ENCODE measurements at regions not wholly inside any gene's neighbourhood (a gene's known extent, or its start where the extent isn't known, plus 50 kb on each side); places are given as distances from the start of the nearest gene placed in this dataset.

GRCh38 chr4:29175291-29175690 is 1544.9 kb upstream of the PCDH7 start:
- TF ChIP-seq NFRKB (IDR thresholded peaks at IDR 0.05) (no peak), FOXA1 (IDR thresholded peaks at IDR 0.05) (no peak), TARDBP (IDR thresholded peaks at IDR 0.05) (no peak), L3MBTL2 (conservative IDR thresholded peaks at IDR 0.05) (no peak), ELF4 (IDR thresholded peaks at IDR 0.05) (no peak), SP1 (IDR thresholded peaks at IDR 0.05) (no peak), FOXM1 (IDR thresholded peaks at IDR 0.05; ENCODE audit: borderline replicate concordance) (no peak), BHLHE40 (IDR thresholded peaks at IDR 0.05; ENCODE audit: borderline replicate concordance) (no peak), SUZ12 (IDR thresholded peaks at IDR 0.05) (no peak), FOXK2 (IDR thresholded peaks at IDR 0.05) (no peak), ZNF384 (IDR thresholded peaks at IDR 0.05) (no peak), HDGF (IDR thresholded peaks at IDR 0.05; ENCODE audit: borderline replicate concordance) (no peak)
- TF ChIP-seq, protein P1, sequence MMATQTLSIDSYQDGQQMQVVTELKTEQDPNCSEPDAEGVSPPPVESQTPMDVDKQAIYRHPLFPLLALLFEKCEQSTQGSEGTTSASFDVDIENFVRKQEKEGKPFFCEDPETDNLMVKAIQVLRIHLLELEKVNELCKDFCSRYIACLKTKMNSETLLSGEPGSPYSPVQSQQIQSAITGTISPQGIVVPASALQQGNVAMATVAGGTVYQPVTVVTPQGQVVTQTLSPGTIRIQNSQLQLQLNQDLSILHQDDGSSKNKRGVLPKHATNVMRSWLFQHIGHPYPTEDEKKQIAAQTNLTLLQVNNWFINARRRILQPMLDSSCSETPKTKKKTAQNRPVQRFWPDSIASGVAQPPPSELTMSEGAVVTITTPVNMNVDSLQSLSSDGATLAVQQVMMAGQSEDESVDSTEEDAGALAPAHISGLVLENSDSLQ (IDR thresholded peaks at IDR 0.05), result no peak

Data from HEK293T (cell line).